GM12878 (cell line): ENCODE measurements at regions not wholly inside any gene's neighbourhood (a gene's known extent, or its start where the extent isn't known, plus 50 kb on each side); places are given as distances from the start of the nearest gene placed in this dataset.

Source experiments
- ATAC-seq: fragments of 200-7000 bp; cut with Tn5 transposase; 3 replicates; pipeline ENCODE4 v1.9.1; 2020; ENCODE audit warnings: mild to moderate bottlenecking, moderate library complexity
- BruUV-seq: library from RNA; stranded (reverse); fragments of 400-500 nt; replicated peaks from 2 replicates; lab custom pipeline; 2021; lab: Mats Ljungman, UMichigan
- CTCF ChIA-PET: fragments of 300-600 bp; sonication (Branson Sonifier 250); formaldehyde crosslinking; extraction: SDS; loops from one replicate; lab custom pipeline; 2021; ENCODE audit warnings: inconsistent platforms; lab: Yijun Ruan, JAX
- POLR2A ChIA-PET: fragments of 350-600 bp; formaldehyde crosslinking; extraction: SDS; loops from one replicate; lab custom pipeline; 2021; ENCODE audit warnings: inconsistent platforms; lab: Charles Lee
- RAD21 ChIA-PET: fragments of 300-600 bp; sonication (Branson Sonifier 250); formaldehyde crosslinking; loops from one replicate; lab custom pipeline; 2023; ENCODE audit warnings: antibody characterized with exemption; ENCODE audit not compliant: unreplicated experiment; lab: Charles Lee
- SMC1A ChIA-PET: fragments of 300-600 bp; sonication (Branson Sonifier 250); formaldehyde crosslinking; loops from one replicate; lab custom pipeline; 2023; ENCODE audit not compliant: unreplicated experiment, uncharacterized antibody; lab: Charles Lee
- DNase-seq: peaks from one replicate; pipeline ENCODE4 v3.0.0-alpha.2; 2011; ENCODE audit warnings: low read depth, low spot score
- FAIRE-seq: peaks from 3 replicates; lab custom pipeline; 2011; peaks lifted over from hg19 to GRCh38; lab: Jason Lieb, UNC
- H2AFZ ChIP-seq: 2 replicates; pipeline ENCODE4 v1.6.0; 2011; ENCODE audit warnings: low read depth, low read length, control low read depth; ENCODE audit not compliant: control insufficient read depth
- H3K27ac ChIP-seq: 2 replicates; pipeline ENCODE4 v1.5.1; 2011; ENCODE audit warnings: control low read depth; ENCODE audit not compliant: control insufficient read depth, insufficient read depth
- H3K27me3 ChIP-seq, 2 experiments: replicated peaks in 1 of 2; 2 replicates each; pipeline versions ENCODE4 v1.6.0 to v1.6.1; 2011; ENCODE audit warnings: low read length in 1 of 2; ENCODE audit not compliant: control insufficient read depth in 2 of 2, insufficient read depth in 2 of 2
- H3K36me3 ChIP-seq, 2 experiments: 2 replicates each; pipeline ENCODE4 v1.5.1; 2011; ENCODE audit warnings: low read length in 1 of 2; ENCODE audit not compliant: control insufficient read depth in 2 of 2, insufficient read depth in 2 of 2
- H3K4me1 ChIP-seq: 2 replicates; pipeline ENCODE4 v1.6.1; 2011; ENCODE audit warnings: mild to moderate bottlenecking, low read length, moderate library complexity, mixed read lengths; ENCODE audit not compliant: control insufficient read depth, insufficient read depth
- H3K4me2 ChIP-seq: 2 replicates; pipeline ENCODE4 v1.6.0; 2011; ENCODE audit warnings: control low read depth; ENCODE audit not compliant: control insufficient read depth, insufficient read depth
- H3K4me3 ChIP-seq: fragments of 200-600 bp; sonication (generic); 2 replicates; pipeline ENCODE4 v1.5.1; 2016
- H3K79me2 ChIP-seq: 2 replicates; pipeline ENCODE4 v1.6.0; 2011; ENCODE audit warnings: low read length; ENCODE audit not compliant: control insufficient read depth, insufficient read depth
- H3K9ac ChIP-seq: 2 replicates; pipeline ENCODE4 v1.8.0; 2011; ENCODE audit warnings: low read length, control low read depth, mixed read lengths; ENCODE audit not compliant: control insufficient read depth, insufficient read depth
- H3K9me3 ChIP-seq: replicated peaks from 3 replicates; pipeline ENCODE4 v1.5.1; 2011; ENCODE audit warnings: mild to moderate bottlenecking, low read length; ENCODE audit not compliant: control insufficient read depth, insufficient read depth
- H4K20me1 ChIP-seq: 2 replicates; pipeline ENCODE4 v1.6.0; 2011; ENCODE audit not compliant: control insufficient read depth, insufficient read depth
- BRCA1 ChIP-seq: IDR thresholded peaks from 2 replicates; pipeline ENCODE4 v1.6.1; 2011; ENCODE audit warnings: low read depth, low read length, improper control_type of control experiment
- DPF2 ChIP-seq: fragments of 450-650 bp; IDR thresholded peaks from 2 replicates; pipeline ENCODE4 v1.6.1; 2017; ENCODE audit warnings: mild to moderate bottlenecking
- GABPA ChIP-seq: IDR thresholded peaks from 2 replicates; pipeline ENCODE4 v1.6.1; 2014; ENCODE audit warnings: antibody characterized with exemption, low read depth, mild to moderate bottlenecking, inconsistent platforms
- MYB ChIP-seq: fragments of 150-350 bp; IDR thresholded peaks from 2 replicates; pipeline ENCODE4 v1.6.1; 2014; ENCODE audit warnings: mild to moderate bottlenecking, low read depth, low read length, borderline replicate concordance
- PAX8 ChIP-seq: fragments of 450-650 bp; IDR thresholded peaks from 2 replicates; pipeline ENCODE4 v1.6.1; 2017; ENCODE audit warnings: mild to moderate bottlenecking, moderate library complexity
- POLR2AphosphoS2 ChIP-seq: IDR thresholded peaks from 2 replicates; pipeline ENCODE4 v1.6.1; 2011; ENCODE audit warnings: low read depth, mild to moderate bottlenecking, low read length, improper control_type of control experiment, moderate library complexity
- RAD21 ChIP-seq: IDR thresholded peaks from 2 replicates; pipeline ENCODE4 v1.6.1; 2011; ENCODE audit warnings: mild to moderate bottlenecking, low read depth, low read length, moderate library complexity; ENCODE audit not compliant: insufficient read depth
- RB1 ChIP-seq: fragments of 450-650 bp; formaldehyde crosslinking; IDR thresholded peaks from 2 replicates; pipeline ENCODE4 v1.6.1; 2017; ENCODE audit warnings: mild to moderate bottlenecking, borderline replicate concordance
- SMARCA5 ChIP-seq: fragments of 450-650 bp; IDR thresholded peaks from 2 replicates; pipeline ENCODE4 v1.6.1; 2017; ENCODE audit warnings: mild to moderate bottlenecking
- SREBF2 ChIP-seq: IDR thresholded peaks from 2 replicates; pipeline ENCODE4 v1.6.1; 2012; ENCODE audit warnings: mild to moderate bottlenecking, low read length
- SUZ12 ChIP-seq: fragments of 200-600 bp; sonication (generic); IDR thresholded peaks from one replicate; pipeline ENCODE4 v1.6.1; 2018; ENCODE audit warnings: antibody characterized with exemption, mild to moderate bottlenecking; ENCODE audit not compliant: unreplicated experiment
- WGBS: methylation state at CpG from one replicate; pipeline ENCODE4 v1.1.6; 2016; ENCODE audit warnings: low lambda C conversion rate; ENCODE audit not compliant: insufficient replicate concordance, insufficient coverage; ENCODE audit errors: missing lambda C conversion rate; 5-methylcytosine and 5-hydroxymethylcytosine counted together
- in situ Hi-C: fragments of 300-500 bp; cut with MboI; formaldehyde crosslinking; loops from 9 replicates; pipeline ENCODE4 v1.14.3; 2018; ENCODE audit warnings: mixed read lengths
- intact Hi-C: fragments of 100-400 bp; cut with micrococcal nuclease; formaldehyde crosslinking; loops from one replicate; pipeline ENCODE4 v1.14.2; 2022; ENCODE audit not compliant: unreplicated experiment
- TF ChIP-seq, protein P1 (sequence below), 3 experiments: IDR thresholded peaks in 2 of 3; conservative IDR thresholded peaks in 1 of 3; 2 replicates each; pipeline ENCODE4 v1.5.1; 2011; ENCODE audit warnings: low read depth in 3 of 3, low read length in 3 of 3, mild to moderate bottlenecking in 3 of 3, control low read depth in 2 of 3, moderate library complexity in 2 of 3, inconsistent platforms in 1 of 3, mixed read lengths in 1 of 3; ENCODE audit not compliant: control insufficient read depth in 2 of 3, insufficient read depth in 1 of 3; ENCODE audit errors: extremely low read depth in 1 of 3
- TF ChIP-seq, protein P2 (sequence below): IDR thresholded peaks from 2 replicates; pipeline ENCODE4 v1.6.1; 2011; ENCODE audit warnings: borderline replicate concordance, low read depth, mild to moderate bottlenecking, moderate library complexity, low read length; ENCODE audit not compliant: insufficient read depth, poor library complexity, severe bottlenecking

DNA sequence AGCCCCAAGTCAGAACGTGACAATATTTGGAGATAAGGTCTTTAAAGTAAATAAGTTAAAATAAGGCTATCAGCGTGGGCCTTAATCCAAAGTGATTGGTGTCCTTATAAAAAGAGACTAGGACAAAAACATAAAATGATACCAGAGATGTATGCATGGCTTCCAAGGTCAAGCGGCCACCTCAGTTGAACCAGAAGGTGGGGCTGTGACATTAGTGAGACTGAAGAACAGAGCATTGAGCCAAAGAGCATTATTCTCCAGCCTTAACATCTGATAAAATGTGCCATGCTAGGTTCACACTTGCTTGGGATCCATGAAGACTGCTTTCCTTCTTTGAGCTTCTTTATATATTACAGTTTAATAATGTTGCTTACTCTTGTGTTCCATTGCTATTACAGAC is 554.6 kb downstream of the PLA2G4A start:
- TF ChIP-seq, protein P1, sequence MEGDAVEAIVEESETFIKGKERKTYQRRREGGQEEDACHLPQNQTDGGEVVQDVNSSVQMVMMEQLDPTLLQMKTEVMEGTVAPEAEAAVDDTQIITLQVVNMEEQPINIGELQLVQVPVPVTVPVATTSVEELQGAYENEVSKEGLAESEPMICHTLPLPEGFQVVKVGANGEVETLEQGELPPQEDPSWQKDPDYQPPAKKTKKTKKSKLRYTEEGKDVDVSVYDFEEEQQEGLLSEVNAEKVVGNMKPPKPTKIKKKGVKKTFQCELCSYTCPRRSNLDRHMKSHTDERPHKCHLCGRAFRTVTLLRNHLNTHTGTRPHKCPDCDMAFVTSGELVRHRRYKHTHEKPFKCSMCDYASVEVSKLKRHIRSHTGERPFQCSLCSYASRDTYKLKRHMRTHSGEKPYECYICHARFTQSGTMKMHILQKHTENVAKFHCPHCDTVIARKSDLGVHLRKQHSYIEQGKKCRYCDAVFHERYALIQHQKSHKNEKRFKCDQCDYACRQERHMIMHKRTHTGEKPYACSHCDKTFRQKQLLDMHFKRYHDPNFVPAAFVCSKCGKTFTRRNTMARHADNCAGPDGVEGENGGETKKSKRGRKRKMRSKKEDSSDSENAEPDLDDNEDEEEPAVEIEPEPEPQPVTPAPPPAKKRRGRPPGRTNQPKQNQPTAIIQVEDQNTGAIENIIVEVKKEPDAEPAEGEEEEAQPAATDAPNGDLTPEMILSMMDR (IDR thresholded peaks at IDR 0.05 in 2 of 3, conservative IDR thresholded peaks at IDR 0.05 in 1 of 3; ENCODE audit: control insufficient read depth in 2 of 3, extremely low read depth in 1 of 3, insufficient read depth in 1 of 3, low read depth in 3 of 3, low read length in 3 of 3), result peak in 1 of 3 experiments; percentile 23; a peak in 1 of 6 replicates
- TF ChIP-seq RAD21 (0 out of 2 replicates have a peak, but pooled peaks have one; percentile 25), POLR2AphosphoS2 (no peak)
- no TSS peak for BruUV-seq
- Histone ChIP-seq H4K20me1 (no peaks in the 10 kb centered on the region), H3K27ac (no peak overlapping the region), H3K4me3 (no peak overlapping the region), H3K36me3 (no peaks in the 10 kb centered on the region), H3K79me2 (no peaks in the 10 kb centered on the region), H3K4me2 (no peak overlapping the region), H2AFZ (no peak overlapping the region), H3K4me1 (no peaks in the 10 kb centered on the region), H3K27me3 (no peaks in the 10 kb centered on the region), H3K9me3 (no peaks in the 10 kb centered on the region), H3K9ac (no peak overlapping the region)
- no peak for DNase-seq
- intact Hi-C loops (no loop called here), in situ Hi-C loops (no loop called here)
- POLR2A ChIA-PET, result no interaction called here
- SMC1A ChIA-PET, result interaction anchor here (0.5 to 2.3 kb wide), 2 partner anchors 15 to 176 kb away, joined by 3 to 5 read pairs; no protein-coding TSS in a partner anchor
- no peak for FAIRE-seq
- CTCF ChIA-PET, result no interaction called here
- peak; percentile 41; the same call in 2 of the 3 replicates for ATAC-seq
- RAD21 ChIA-PET, result interaction anchor here (1.0 kb wide), 1 partner anchor 30 kb away, joined by 3 read pairs; no protein-coding TSS in a partner anchor
- WGBS, result 23% methylated on average over 3 of the region's 3 CpGs

DNA sequence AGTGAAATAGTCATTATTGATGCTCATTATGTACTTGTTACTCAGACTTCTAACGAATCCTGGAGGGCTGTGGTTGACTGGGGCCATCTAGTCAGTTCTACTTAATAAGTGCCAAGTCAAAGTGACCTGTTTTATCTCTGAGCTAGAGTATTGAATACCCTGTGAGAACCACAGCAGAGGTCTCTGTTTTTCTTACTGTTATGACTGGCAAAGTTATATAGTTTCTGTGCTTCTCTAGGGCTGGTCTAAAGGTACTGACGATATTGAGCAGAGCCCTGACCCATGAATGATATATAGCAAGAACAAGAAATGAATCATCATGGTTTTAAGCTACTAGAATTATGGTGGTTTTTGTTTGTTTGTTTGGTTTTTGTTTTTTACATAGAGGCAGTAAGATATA is 555.8 kb downstream of the PLA2G4A start:
- H3K4me2 ChIP-seq, result no peak overlapping the region
- FAIRE-seq (peak; percentile 38), ATAC-seq (peak; percentile 95), DNase-seq (no peak)
- H3K4me3 ChIP-seq, result no peak overlapping the region
- BruUV-seq, result no TSS peak
- H3K36me3 ChIP-seq, result no peaks in the 10 kb centered on the region
- WGBS, result 0% methylated on average over 2 of the region's 2 CpGs
- no peaks in the 10 kb centered on the region for H3K4me1 ChIP-seq
- in situ Hi-C loops, result no loop called here
- no peak overlapping the region for H3K9ac ChIP-seq
- no peaks in the 10 kb centered on the region for H4K20me1 ChIP-seq
- no peaks in the 10 kb centered on the region for H3K79me2 ChIP-seq
- no peaks in the 10 kb centered on the region for H3K27me3 ChIP-seq
- ChIA-PET SMC1A (interaction anchor here (0.6 to 2.3 kb wide), 3 partner anchors 16 to 413 kb away, joined by 3 to 5 read pairs (median 4); no protein-coding TSS in a partner anchor), POLR2A (no interaction called here), CTCF (no interaction called here), RAD21 (no interaction called here)
- no peak overlapping the region for H3K27ac ChIP-seq
- intact Hi-C loops, result no loop called here
- no peak overlapping the region for H2AFZ ChIP-seq
- no peaks in the 10 kb centered on the region for H3K9me3 ChIP-seq
- TF ChIP-seq RB1 (no peak), SREBF2 (no peak), MYB (no peak), GABPA (peak; percentile 23; the same call in 1 of the 2 replicates), BRCA1 (no peak), DPF2 (0 out of 2 replicates have a peak, but pooled peaks have one; percentile 30), PAX8 (no peak), SMARCA5 (no peak), SUZ12 (no peak)
- TF ChIP-seq, protein P2, sequence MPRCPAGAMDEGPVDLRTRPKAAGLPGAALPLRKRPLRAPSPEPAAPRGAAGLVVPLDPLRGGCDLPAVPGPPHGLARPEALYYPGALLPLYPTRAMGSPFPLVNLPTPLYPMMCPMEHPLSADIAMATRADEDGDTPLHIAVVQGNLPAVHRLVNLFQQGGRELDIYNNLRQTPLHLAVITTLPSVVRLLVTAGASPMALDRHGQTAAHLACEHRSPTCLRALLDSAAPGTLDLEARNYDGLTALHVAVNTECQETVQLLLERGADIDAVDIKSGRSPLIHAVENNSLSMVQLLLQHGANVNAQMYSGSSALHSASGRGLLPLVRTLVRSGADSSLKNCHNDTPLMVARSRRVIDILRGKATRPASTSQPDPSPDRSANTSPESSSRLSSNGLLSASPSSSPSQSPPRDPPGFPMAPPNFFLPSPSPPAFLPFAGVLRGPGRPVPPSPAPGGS, result no peak
